DND-41 (cell line): ENCODE measurements at regions not wholly inside any gene's neighbourhood (a gene's known extent, or its start where the extent isn't known, plus 50 kb on each side); places are given as distances from the start of the nearest gene placed in this dataset.

Source experiments
- ATAC-seq: fragments of 200-7000 bp; cut with Tn5 transposase; 3 replicates; pipeline ENCODE4 v1.9.1; 2021; ENCODE audit warnings: low read depth; ENCODE audit not compliant: insufficient read depth
- DNase-seq: peaks from one replicate; pipeline ENCODE4 v3.0.0-alpha.2; 2020
- H2AFZ ChIP-seq: 2 replicates; pipeline ENCODE4 v1.6.0; 2012; ENCODE audit warnings: low read depth, low read length
- H3K27ac ChIP-seq: 2 replicates; pipeline ENCODE4 v1.5.1; 2012; ENCODE audit warnings: low read length, inconsistent platforms
- H3K27me3 ChIP-seq: fragments of 200-600 bp; sonication (generic); 2 replicates; pipeline ENCODE4 v1.6.0; 2012; ENCODE audit warnings: low read length, mild to moderate bottlenecking, inconsistent platforms; ENCODE audit not compliant: insufficient read depth, poor library complexity
- H3K36me3 ChIP-seq: 2 replicates; pipeline ENCODE4 v1.5.1; 2012; ENCODE audit warnings: low read length, inconsistent platforms; ENCODE audit not compliant: insufficient read depth
- H3K4me1 ChIP-seq: 2 replicates; pipeline ENCODE4 v1.5.1; 2012; ENCODE audit warnings: mild to moderate bottlenecking, low read length; ENCODE audit not compliant: insufficient read depth
- H3K4me2 ChIP-seq: 2 replicates; pipeline ENCODE4 v1.6.0; 2012; ENCODE audit warnings: mild to moderate bottlenecking, moderate library complexity, low read length, inconsistent platforms; ENCODE audit not compliant: insufficient read depth
- H3K4me3 ChIP-seq, 2 experiments: fragments of 200-600 bp in 1 of 2; shearing (Covaris generic) in 1 of 2; 2 replicates each; pipeline ENCODE4 v1.5.1; 2012 to 2016; ENCODE audit warnings: inconsistent platforms in 2 of 2, low read length in 2 of 2, mild to moderate bottlenecking in 2 of 2, low read depth in 1 of 2, moderate library complexity in 1 of 2
- H3K79me2 ChIP-seq: 2 replicates; pipeline ENCODE4 v1.6.0; 2012; ENCODE audit warnings: low read length, inconsistent platforms; ENCODE audit not compliant: insufficient read depth
- H3K9ac ChIP-seq: 2 replicates; pipeline ENCODE4 v1.6.0; 2012; ENCODE audit warnings: low read depth, mild to moderate bottlenecking, inconsistent platforms, low read length, moderate library complexity
- H3K9me3 ChIP-seq: 2 replicates; pipeline ENCODE4 v1.5.1; 2012; ENCODE audit warnings: low read length, moderate library complexity, mild to moderate bottlenecking, inconsistent platforms; ENCODE audit not compliant: insufficient read depth, severe bottlenecking
- H4K20me1 ChIP-seq: 2 replicates; pipeline ENCODE4 v1.6.0; 2012; ENCODE audit warnings: low read length; ENCODE audit not compliant: insufficient read depth
- EZH2 ChIP-seq: IDR thresholded peaks from 3 replicates; pipeline ENCODE4 v1.6.1; 2012; ENCODE audit warnings: borderline replicate concordance, low read depth, mild to moderate bottlenecking, moderate library complexity, low read length, inconsistent platforms; ENCODE audit not compliant: severe bottlenecking
- TF ChIP-seq, protein P1 (sequence below): IDR thresholded peaks from 2 replicates; pipeline ENCODE4 v1.5.1; 2012; ENCODE audit warnings: borderline replicate concordance, low read length, moderate library complexity, mild to moderate bottlenecking; ENCODE audit not compliant: poor library complexity, severe bottlenecking; ENCODE audit errors: extremely low read depth

DNA sequence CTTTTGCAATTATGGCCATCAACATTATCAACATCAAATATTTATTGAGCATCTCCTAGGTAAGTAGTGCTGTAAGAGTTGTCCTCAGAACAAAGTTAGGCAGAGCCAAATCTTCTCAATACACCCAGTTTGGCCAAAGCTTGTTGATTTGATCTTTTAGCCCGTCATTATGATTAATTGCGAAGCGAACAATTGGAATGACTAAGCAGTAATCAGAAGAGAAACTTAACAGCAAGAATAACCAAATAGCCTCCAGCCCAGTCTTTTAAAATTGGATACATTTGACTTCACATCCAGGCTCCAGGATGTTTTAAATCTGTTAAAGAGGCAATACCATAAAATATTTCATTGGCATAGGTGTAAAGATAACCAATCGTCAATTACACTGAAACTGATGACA, 1156.0 kb downstream of the OLFM4 start:
- Histone ChIP-seq H3K4me2 (no peak overlapping the region), H3K4me3 (no peak overlapping the region), H3K9ac (no peak overlapping the region), H3K4me1 (no peaks in the 10 kb centered on the region), H3K27ac (no peak overlapping the region), H4K20me1 (no peaks in the 10 kb centered on the region), H2AFZ (no peak overlapping the region), H3K79me2 (no peaks in the 10 kb centered on the region), H3K9me3 (no peaks in the 10 kb centered on the region), H3K36me3 (no peaks in the 10 kb centered on the region), H3K27me3 (no peaks in the 10 kb centered on the region)
- DNase-seq (no peak), ATAC-seq (no peak)
- TF ChIP-seq, protein P1, sequence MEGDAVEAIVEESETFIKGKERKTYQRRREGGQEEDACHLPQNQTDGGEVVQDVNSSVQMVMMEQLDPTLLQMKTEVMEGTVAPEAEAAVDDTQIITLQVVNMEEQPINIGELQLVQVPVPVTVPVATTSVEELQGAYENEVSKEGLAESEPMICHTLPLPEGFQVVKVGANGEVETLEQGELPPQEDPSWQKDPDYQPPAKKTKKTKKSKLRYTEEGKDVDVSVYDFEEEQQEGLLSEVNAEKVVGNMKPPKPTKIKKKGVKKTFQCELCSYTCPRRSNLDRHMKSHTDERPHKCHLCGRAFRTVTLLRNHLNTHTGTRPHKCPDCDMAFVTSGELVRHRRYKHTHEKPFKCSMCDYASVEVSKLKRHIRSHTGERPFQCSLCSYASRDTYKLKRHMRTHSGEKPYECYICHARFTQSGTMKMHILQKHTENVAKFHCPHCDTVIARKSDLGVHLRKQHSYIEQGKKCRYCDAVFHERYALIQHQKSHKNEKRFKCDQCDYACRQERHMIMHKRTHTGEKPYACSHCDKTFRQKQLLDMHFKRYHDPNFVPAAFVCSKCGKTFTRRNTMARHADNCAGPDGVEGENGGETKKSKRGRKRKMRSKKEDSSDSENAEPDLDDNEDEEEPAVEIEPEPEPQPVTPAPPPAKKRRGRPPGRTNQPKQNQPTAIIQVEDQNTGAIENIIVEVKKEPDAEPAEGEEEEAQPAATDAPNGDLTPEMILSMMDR: no peak
- no peak for TF ChIP-seq EZH2

DNA sequence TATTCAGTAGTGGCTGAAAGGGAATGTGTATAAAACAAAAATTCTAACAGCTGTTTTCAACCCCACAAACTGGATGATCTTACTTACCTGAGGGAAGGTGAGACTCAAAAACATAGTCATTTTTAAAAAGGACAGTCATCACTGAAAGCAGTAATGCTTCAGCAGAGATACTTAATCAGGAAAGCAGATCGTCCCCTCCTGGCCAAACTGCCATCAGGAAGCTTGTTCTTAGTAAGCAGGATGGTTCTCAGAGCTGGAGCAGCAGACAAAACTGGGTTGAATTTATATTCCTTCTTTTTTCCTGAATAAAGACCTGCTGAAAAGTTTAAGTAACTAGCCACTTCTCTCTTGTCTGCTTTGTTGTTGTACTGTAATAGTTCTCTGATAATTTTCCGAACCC, 1156.5 kb downstream of the OLFM4 start:
- H3K27ac ChIP-seq: no peak overlapping the region
- no peaks in the 10 kb centered on the region for H3K9me3 ChIP-seq
- no peaks in the 10 kb centered on the region for H3K27me3 ChIP-seq
- H3K9ac ChIP-seq: no peak overlapping the region
- no peaks in the 10 kb centered on the region for H3K4me1 ChIP-seq
- TF ChIP-seq EZH2: no peak
- TF ChIP-seq, protein P1: no peak
- no peak overlapping the region for H2AFZ ChIP-seq
- no peaks in the 10 kb centered on the region for H4K20me1 ChIP-seq
- no peak overlapping the region for H3K4me3 ChIP-seq
- no peak overlapping the region for H3K4me2 ChIP-seq
- ATAC-seq (no peak), DNase-seq (no peak)
- no peaks in the 10 kb centered on the region for H3K79me2 ChIP-seq
- no peaks in the 10 kb centered on the region for H3K36me3 ChIP-seq

DNA sequence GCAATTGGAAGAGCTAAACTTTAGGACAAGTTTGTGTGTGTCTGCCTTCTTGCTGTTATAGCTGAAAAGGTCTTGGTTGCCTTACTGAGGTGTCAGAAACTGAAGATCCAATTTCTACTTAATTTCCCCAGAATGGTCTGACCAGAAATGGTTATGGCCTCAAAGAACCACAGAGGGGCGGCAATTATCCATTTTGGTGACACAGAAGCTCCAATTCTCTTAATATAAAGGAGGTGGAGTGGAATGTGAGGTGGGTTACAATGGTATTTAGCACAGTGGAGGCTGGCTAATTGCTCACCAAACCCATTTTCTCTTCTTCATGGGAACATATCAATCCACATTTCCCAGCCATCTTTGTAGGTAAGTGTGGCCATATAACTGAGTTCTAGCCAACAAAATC, 1157.2 kb downstream of the OLFM4 start:
- DNase-seq: no peak

More for the DNA sequence above, 1157.2 kb downstream of the OLFM4 start:
- no peak for TF ChIP-seq EZH2
- TF ChIP-seq, protein P1: peak; percentile 30
- Histone ChIP-seq H3K36me3 (no peaks in the 10 kb centered on the region), H3K4me2 (no peak overlapping the region), H3K79me2 (no peaks in the 10 kb centered on the region), H3K4me3 (no peak overlapping the region), H3K27me3 (no peaks in the 10 kb centered on the region), H3K9ac (no peak overlapping the region), H3K4me1 (no peaks in the 10 kb centered on the region), H2AFZ (no peak overlapping the region), H3K27ac (no peak overlapping the region), H3K9me3 (no peaks in the 10 kb centered on the region), H4K20me1 (no peaks in the 10 kb centered on the region)
- ATAC-seq: no peak
